ENCODE measurements at regions not wholly inside any gene's neighbourhood (a gene's known extent, or its start where the extent isn't known, plus 50 kb on each side); places are given as distances from the start of the nearest gene placed in this dataset.

DNA sequence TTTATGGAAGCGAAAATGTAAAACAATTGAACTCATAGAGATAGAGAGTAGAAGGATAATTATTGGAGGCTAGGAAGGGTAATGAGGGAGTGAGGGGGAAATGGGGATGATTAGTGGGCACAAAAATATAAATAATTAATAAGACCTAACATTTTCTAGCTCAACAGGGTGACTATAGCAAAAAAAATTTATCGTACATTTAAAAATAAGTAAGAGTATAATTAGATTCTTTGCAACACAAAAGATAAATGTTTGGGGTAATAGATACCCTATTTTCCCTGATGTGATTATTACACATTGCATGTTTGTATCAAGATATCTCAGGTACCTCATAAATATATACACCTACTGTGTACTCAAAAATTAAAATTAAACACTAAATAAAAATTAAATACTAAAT lies 1070.0 kb downstream of the LRFN5 start:
- Histone ChIP-seq H3K9me3 (no peaks in the 10 kb centered on the region), H3K4me1 (no peaks in the 10 kb centered on the region), H3K27me3 (no peaks in the 10 kb centered on the region), H3K4me3 (no peak overlapping the region), H3K27ac (no peak overlapping the region), H3K36me3 (no peaks in the 10 kb centered on the region)
- in situ Hi-C loops (cut with MboI; ENCODE audit: low pct_ligation_motif_present in 1 of 4, low pct_unique_long_range_greater_than_20kb in 1 of 4, low sequenced_read_pairs in 3 of 4), result no loop called here
- intact Hi-C loops (cut with DNase I; ENCODE audit: low total_unique reads), result no loop called here
- DNase-seq, result no peak
- WGBS, 2 donors (ENCODE audit: low coverage in 1 of 2), result 86 to 93% methylated on average over 2 of the region's 2 CpGs
- TF ChIP-seq POLR2A (IDR thresholded peaks at IDR 0.05) (no peak), EP300 (IDR thresholded peaks at IDR 0.05; ENCODE audit: low read depth) (no peak)

GRCh38 chr14:42673963-42674362 lies 1067.3 kb downstream of the LRFN5 start:
- H3K4me1 ChIP-seq, result no peaks in the 10 kb centered on the region
- no peak for TF ChIP-seq POLR2AphosphoS5 (IDR thresholded peaks at IDR 0.05)
- TF ChIP-seq POLR2A (IDR thresholded peaks at IDR 0.05), result no peak
- H3K9me3 ChIP-seq, result no peaks in the 10 kb centered on the region
- no peaks in the 10 kb centered on the region for H3K36me3 ChIP-seq
- H3K27ac ChIP-seq, result no peak overlapping the region
- intact Hi-C loops (cut with DNase I; ENCODE audit: low total_unique reads), result no loop called here
- H3K4me3 ChIP-seq, result no peak overlapping the region
- DNase-seq, result no peak
- in situ Hi-C loops (cut with MboI; ENCODE audit: low pct_ligation_motif_present in 1 of 4, low pct_unique_long_range_greater_than_20kb in 1 of 4, low sequenced_read_pairs in 3 of 4), result no loop called here
- no peaks in the 10 kb centered on the region for H3K27me3 ChIP-seq

- H3K27me3 ChIP-seq, result no peaks in the 10 kb centered on the region
- H3K4me3 ChIP-seq, result no peak overlapping the region
- TF ChIP-seq EP300 (IDR thresholded peaks at IDR 0.05; ENCODE audit: low read depth) (no peak), POLR2A (IDR thresholded peaks at IDR 0.05) (no peak), POLR2AphosphoS5 (IDR thresholded peaks at IDR 0.05) (no peak), CTCF (IDR thresholded peaks at IDR 0.05) (no peak)
- H3K36me3 ChIP-seq, result no peaks in the 10 kb centered on the region
- intact Hi-C loops (cut with DNase I; ENCODE audit: low total_unique reads) (no loop called here), in situ Hi-C loops (cut with MboI; ENCODE audit: low pct_ligation_motif_present in 1 of 4, low pct_unique_long_range_greater_than_20kb in 1 of 4, low sequenced_read_pairs in 3 of 4) (no loop called here)
- H3K27ac ChIP-seq, result no peak overlapping the region
- H3K4me1 ChIP-seq, result no peaks in the 10 kb centered on the region
- H3K9me3 ChIP-seq, result no peaks in the 10 kb centered on the region
- DNase-seq, result no peak
Observed at GRCh38 chr14:42671636-42672035, 1065.0 kb downstream of the LRFN5 start.

DNA sequence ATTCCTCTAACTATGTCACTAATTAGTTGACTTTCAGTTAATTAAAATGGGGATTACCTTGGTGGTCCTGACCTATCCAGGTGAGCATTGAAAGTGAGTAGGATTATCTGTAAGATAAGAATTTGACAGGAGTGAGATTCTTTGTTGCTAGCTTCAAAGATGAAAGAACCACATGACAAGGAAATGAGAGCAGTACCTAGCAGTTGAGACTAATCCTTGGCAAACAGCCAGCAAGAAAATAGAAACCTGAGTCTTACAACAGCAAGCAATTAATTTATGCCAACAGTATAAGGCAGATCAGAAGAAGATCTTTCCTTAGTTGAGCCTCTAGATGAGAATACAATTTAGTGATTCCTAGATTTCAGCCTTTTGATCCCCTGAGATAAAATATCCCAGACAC lies 1058.4 kb downstream of the LRFN5 start:
- TF ChIP-seq EP300 (IDR thresholded peaks at IDR 0.05; ENCODE audit: low read depth), result no peak
- TF ChIP-seq CTCF (IDR thresholded peaks at IDR 0.05), result no peak
- TF ChIP-seq POLR2AphosphoS5 (IDR thresholded peaks at IDR 0.05), result no peak
- no peak for TF ChIP-seq POLR2A (IDR thresholded peaks at IDR 0.05)
- Histone ChIP-seq H3K27ac (no peak overlapping the region), H3K36me3 (no peaks in the 10 kb centered on the region), H3K4me3 (no peak overlapping the region), H3K27me3 (no peaks in the 10 kb centered on the region), H3K9me3 (no peaks in the 10 kb centered on the region), H3K4me1 (no peaks in the 10 kb centered on the region)
- in situ Hi-C loops (cut with MboI; ENCODE audit: low pct_ligation_motif_present in 1 of 4, low pct_unique_long_range_greater_than_20kb in 1 of 4, low sequenced_read_pairs in 3 of 4) (no loop called here), intact Hi-C loops (cut with DNase I; ENCODE audit: low total_unique reads) (no loop called here)
- DNase-seq, result no peak

DNA sequence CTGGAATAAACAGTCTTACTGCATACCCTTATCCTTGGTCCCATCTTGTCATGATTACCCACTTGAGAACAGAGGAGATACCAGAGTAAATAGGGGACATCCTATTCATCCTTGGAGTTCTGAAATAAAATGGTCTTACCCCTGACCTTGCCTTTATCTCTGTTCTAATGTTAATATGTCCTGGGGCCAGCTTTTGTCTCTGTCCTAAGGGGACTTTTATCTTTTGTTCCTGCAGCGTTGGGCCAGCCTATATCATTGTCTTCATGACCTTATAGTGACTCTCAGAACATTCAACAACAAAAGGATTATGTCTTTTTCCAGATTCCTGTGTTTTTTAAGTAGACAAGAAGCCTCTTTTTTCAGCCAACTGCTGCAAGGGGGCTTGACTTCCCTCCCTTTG lies 1057.5 kb downstream of the LRFN5 start:
- 40 to 50% methylated on average over 1 of the region's 1 CpG for WGBS, 2 donors (ENCODE audit: low coverage in 1 of 2)
- TF ChIP-seq CTCF (IDR thresholded peaks at IDR 0.05) (no peak), POLR2AphosphoS5 (IDR thresholded peaks at IDR 0.05) (no peak)
- Histone ChIP-seq H3K27me3 (no peaks in the 10 kb centered on the region), H3K36me3 (no peaks in the 10 kb centered on the region), H3K9me3 (no peaks in the 10 kb centered on the region), H3K4me3 (no peak overlapping the region), H3K4me1 (no peaks in the 10 kb centered on the region), H3K27ac (no peak overlapping the region)
- intact Hi-C loops (cut with DNase I; ENCODE audit: low total_unique reads), result no loop called here
- in situ Hi-C loops (cut with MboI; ENCODE audit: low pct_ligation_motif_present in 1 of 4, low pct_unique_long_range_greater_than_20kb in 1 of 4, low sequenced_read_pairs in 3 of 4), result no loop called here
- DNase-seq, result no peak
